ENCODE measurements at regions not wholly inside any gene's neighbourhood (a gene's known extent, or its start where the extent isn't known, plus 50 kb on each side); places are given as distances from the start of the nearest gene placed in this dataset.

DNA sequence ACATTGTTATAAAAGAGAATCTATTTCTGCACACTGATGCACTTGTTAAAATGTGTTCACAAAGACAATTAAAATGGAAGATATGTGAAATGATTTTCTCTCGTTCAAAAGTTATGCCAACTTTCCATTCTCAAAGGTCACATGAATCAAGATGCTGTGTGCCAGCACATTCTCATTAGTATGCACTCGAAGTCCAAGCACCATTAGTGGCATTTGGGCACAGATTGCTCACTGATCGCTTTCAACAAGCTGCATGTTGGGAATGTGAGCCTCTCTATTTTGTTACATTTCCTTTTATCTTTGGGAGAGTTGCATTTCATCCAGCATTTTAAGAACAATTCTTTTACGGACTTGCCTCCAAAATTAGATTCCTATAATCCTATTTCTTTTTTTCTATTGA lies 398.9 kb downstream of the FBXO15 start:
- TF ChIP-seq CTCF (IDR thresholded peaks at IDR 0.05) (no peak), POLR2A (IDR thresholded peaks at IDR 0.05; ENCODE audit: low read depth) (no peak), POLR2AphosphoS5 (IDR thresholded peaks at IDR 0.05) (no peak)
